Fibroblast of skin of right quadriceps (primary cell): ENCODE measurements at regions not wholly inside any gene's neighbourhood (a gene's known extent, or its start where the extent isn't known, plus 50 kb on each side); places are given as distances from the start of the nearest gene placed in this dataset.

Source experiments
- DNase-seq: peaks from one replicate; pipeline ENCODE4 v3.0.0-alpha.2; 2013

GRCh38 chr7:134391223-134391622, 67.7 kb downstream of the AKR1B1 start:
- no peak for DNase-seq

- no peak for DNase-seq
Measured at GRCh38 chr7:134388336-134389019, 70.4 kb downstream of the AKR1B1 start.

GRCh38 chr7:134378562-134378961, 61.8 kb upstream of the SLC35B4 start:
- DNase-seq: no peak

- DNase-seq: no peak
Measured at GRCh38 chr7:134376693-134377092, 60.0 kb upstream of the SLC35B4 start.

GRCh38 chr7:134375206-134375605, 58.5 kb upstream of the SLC35B4 start:
- DNase-seq: no peak

GRCh38 chr7:134374791-134375190, 58.1 kb upstream of the SLC35B4 start:
- DNase-seq: no peak

- DNase-seq: no peak
Measured at GRCh38 chr7:134374291-134374690, 57.6 kb upstream of the SLC35B4 start.

- no peak for DNase-seq
Measured at GRCh38 chr7:134372858-134373257, 56.1 kb upstream of the SLC35B4 start.

GRCh38 chr7:134371971-134372370, 55.2 kb upstream of the SLC35B4 start:
- DNase-seq: no peak

- DNase-seq: no peak
Measured at GRCh38 chr7:134371536-134371935, 54.8 kb upstream of the SLC35B4 start.

- no peak for DNase-seq
Measured at GRCh38 chr7:134370135-134370534, 53.4 kb upstream of the SLC35B4 start.

GRCh38 chr7:134368851-134369544, 52.3 kb upstream of the SLC35B4 start:
- DNase-seq: peak; percentile 72

GRCh38 chr7:134367956-134368749, 51.4 kb upstream of the SLC35B4 start:
- no peak for DNase-seq
